Transverse colon (tissue), 3 donors: ENCODE measurements at regions not wholly inside any gene's neighbourhood (a gene's known extent, or its start where the extent isn't known, plus 50 kb on each side); places are given as distances from the start of the nearest gene placed in this dataset.

ENCODE experiments used
- CTCF ChIP-seq, 5 experiments: fragments of 200-600 bp in 3 of 5; fragments of 450-650 bp in 2 of 5; sonication (generic) in 3 of 5; IDR thresholded peaks; 1 replicate in 2 of 5; 2 replicates in 3 of 5; pipeline ENCODE4 v1.5.1; 2016 to 2017; ENCODE audit warnings: antibody characterized with exemption in 5 of 5, inconsistent platforms in 3 of 5, mild to moderate bottlenecking in 2 of 5, moderate library complexity in 1 of 5
- EP300 ChIP-seq: sonication (generic); formaldehyde crosslinking; IDR thresholded peaks from one replicate; pipeline ENCODE4 v1.6.1; 2017; ENCODE audit warnings: antibody characterized with exemption, low read depth
- POLR2A ChIP-seq: fragments of 450-650 bp; IDR thresholded peaks from one replicate; pipeline ENCODE4 v1.6.1; 2016; ENCODE audit warnings: antibody characterized with exemption, mild to moderate bottlenecking, moderate library complexity

DNA sequence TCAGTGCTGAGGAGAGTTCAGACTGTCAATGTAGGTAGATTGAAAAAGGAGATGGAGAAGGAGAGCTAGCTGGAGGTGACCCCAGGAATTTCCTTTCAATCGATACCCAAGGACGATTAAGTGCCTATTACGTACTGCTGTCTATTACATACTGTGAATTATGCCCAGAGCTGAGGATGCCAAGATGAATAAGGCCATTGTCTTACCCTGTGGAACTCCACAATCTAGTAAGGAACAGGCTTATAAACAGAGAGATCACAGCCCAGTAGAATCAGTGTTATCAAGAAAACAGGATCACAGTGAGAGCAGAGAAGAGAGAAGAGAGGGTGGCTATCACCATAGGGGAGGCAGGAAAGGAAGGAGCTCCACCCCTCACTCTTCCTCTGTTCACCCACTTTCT lies 54.1 kb upstream of the PDE8B start:
- TF ChIP-seq EP300, result no peak
- no peak for TF ChIP-seq POLR2A
- TF ChIP-seq CTCF (IDR thresholded peaks at IDR 0.05), result no peak
